Daoy (cell line): ENCODE measurements at regions not wholly inside any gene's neighbourhood (a gene's known extent, or its start where the extent isn't known, plus 50 kb on each side); places are given as distances from the start of the nearest gene placed in this dataset.
"Not testable (repeated sequence)": the region's sequence is repeated elsewhere in the genome, so short reads cannot be mapped to it uniquely, and the experiment has no call there.

ENCODE experiments used
- DNase-seq: peaks from one replicate; pipeline ENCODE4 v3.0.0-alpha.2; 2015; ENCODE audit warnings: low read depth

DNA sequence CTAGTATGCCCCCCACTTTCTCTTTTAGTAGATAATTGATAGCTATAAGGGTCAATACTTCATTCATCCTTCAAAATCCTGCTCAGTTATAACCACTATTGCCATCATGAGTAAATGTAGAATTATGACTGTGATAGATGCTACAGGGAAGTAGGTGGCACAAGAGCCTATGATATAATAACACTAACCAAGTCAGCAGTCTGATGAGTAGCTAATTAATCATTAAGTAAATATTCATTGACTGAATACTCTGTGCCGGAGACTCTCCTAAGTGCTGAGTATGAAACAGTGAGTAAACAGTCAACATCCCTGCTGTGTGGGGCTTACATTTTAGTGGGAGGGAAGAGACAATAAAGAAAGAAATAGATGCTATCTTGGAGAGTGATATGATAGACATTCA, 430.3 kb upstream of the ZNF462 start:
- DNase-seq, result no peak

DNA sequence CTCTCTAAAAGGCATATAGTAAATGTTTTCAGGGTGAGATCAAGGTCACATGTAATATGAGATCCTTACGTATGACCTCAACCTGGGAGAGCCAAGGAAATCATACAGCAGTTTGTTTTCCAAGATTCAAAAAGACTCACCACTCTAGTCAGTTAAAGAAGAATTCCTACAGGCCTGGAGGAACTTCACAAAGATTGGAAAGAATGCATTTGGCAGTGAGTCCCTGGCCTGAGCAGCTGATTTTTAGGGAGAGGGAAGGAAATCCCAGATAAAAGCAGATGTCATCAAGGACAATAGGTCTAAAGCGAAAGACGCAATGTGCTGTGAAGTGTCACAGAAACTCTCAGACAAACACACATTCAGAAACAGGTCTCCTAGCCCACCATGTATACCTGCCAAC, 424.0 kb upstream of the ZNF462 start:
- DNase-seq, result peak; percentile 40

DNA sequence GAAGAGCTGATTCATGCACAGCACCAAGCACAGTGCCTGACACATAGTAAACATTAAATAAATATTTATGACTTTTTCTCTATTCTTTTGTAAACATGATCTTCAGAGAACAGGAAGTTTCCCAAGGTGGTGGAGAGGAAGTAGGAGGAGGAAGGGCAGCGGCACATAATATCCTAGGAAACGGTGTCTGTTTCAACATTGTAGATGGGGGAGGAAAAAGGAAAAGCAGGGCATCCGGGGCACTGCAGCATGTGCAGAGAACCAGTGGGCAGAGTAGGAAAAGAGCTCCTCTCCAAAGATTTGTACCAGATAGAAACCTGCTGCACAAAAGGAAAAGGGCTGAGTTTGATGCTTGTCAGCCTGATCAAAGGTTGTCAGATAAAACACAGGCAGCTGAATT, 421.7 kb upstream of the ZNF462 start:
- no peak for DNase-seq

DNA sequence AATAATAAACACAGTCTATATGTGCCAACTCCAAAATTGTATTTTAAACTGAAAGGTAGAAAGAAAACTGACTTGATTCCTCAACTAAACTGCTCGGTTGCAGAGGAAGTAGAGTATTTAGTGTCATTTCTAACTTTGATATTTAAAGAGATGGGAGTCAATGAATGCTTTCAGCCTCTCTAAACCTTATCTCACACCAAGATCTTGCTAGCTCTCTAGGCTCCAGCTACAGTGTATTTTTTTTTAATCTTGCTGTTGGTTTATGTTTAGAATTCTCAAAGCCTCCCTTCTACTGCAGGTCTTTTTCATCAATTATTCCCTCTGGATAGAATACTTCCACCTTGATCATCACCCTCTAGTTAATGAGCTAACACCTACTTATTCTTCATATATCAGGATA, 419.4 kb upstream of the ZNF462 start:
- DNase-seq, result no peak

DNA sequence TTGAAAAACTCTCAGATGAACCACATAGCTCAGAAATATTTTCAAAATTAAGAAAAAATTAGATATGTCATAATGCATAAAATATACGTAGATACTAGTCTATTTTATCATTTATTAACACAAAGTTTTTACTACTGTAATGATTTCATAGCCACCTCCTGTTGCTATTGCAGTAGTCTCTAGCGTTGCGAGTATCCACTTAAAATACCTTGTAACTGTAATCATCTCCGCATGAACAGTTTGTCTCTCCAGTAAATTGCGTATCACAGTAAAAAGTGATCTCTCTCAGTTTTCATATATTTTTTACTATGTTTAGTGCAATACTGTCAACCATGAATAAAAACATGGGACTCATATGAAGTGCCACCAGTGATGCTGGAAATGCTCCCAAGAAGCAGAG, 417.9 kb upstream of the ZNF462 start:
- DNase-seq, result no peak

DNA sequence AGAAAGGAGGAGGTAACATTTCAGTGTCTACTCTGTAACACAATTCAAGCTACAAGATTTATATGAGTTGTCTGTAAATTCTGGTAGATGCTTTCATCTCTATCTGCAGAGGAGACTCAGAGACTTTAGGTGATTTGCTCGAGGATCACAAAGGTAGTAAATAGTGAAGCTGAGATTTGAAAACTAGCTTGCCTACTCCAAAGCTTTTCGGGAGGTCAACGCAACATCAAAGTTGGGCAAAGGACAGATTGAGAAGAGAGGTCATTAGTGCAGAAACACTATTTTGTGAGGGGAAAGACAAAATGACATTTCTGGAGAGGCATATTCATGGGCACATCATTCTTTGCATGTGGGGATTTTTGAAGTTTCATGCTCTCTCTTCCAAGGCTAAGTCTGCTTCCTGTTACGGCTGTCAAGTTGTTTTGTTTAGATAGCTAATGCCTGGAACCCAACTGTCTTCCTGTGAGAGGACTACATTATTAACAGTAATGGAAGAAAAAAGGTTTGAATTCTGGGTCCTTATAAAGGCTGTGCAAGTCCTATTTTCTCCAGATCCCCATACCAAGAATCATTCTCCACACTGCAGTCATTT, 413.5 kb upstream of the ZNF462 start:
- no peak for DNase-seq

DNA sequence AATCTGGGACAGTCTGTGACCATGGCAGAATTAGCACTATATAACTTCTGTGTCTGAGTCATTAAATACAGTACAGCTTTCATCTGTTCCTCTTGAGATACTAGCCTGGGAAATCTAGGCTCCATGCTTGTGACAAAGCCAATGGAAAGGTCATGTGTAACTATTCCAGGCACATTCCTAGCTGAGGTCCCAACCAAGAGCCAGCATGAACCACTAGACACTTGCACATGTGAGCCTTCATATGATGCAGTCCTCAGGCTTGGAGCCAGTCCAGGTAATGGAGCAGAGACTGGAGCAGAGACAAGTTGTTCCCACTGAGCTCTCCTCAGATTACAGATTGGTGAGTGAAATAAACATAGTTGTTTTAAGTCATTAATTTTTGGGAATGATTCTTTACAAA, 412.4 kb upstream of the ZNF462 start:
- no peak for DNase-seq

DNA sequence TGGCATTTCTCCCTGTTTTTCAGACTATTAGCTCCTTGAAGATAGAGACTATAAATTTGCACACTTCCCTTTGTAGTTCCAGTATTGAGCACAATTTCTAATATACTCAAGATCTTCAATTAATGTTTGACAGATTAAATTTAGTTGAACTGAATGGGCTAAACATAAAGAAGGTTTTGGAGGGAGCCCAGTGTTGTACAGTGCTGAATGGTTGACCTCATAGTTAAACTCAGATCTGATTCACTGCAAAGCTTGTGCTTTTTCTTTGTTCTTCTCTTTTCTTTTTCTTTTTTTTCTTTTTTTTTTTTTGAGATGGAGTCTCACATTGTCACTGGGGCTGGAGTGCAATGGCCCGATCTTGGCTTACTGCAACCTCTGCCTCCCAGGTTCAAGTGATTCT, 411.7 kb upstream of the ZNF462 start:
- DNase-seq, result no peak

DNA sequence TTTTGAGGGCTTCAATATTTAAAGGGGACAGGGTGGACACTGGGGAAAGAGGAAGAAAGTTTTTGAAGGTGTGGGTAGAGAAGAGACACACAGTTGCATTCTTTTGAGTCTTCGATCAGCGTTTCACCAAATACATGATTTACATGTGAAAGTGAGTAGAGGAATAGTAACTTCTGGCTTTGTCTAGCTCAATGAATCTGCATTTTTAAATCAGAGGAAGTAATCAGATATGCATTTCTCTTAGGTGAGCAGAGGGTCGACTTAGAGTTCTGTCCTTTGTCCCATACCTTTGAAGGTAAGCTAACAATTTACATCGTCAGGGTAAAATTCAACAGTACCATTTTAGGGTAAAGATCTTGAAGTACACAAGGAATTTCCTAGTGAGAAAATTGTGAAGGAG, 406.4 kb upstream of the ZNF462 start:
- DNase-seq, result no peak

DNA sequence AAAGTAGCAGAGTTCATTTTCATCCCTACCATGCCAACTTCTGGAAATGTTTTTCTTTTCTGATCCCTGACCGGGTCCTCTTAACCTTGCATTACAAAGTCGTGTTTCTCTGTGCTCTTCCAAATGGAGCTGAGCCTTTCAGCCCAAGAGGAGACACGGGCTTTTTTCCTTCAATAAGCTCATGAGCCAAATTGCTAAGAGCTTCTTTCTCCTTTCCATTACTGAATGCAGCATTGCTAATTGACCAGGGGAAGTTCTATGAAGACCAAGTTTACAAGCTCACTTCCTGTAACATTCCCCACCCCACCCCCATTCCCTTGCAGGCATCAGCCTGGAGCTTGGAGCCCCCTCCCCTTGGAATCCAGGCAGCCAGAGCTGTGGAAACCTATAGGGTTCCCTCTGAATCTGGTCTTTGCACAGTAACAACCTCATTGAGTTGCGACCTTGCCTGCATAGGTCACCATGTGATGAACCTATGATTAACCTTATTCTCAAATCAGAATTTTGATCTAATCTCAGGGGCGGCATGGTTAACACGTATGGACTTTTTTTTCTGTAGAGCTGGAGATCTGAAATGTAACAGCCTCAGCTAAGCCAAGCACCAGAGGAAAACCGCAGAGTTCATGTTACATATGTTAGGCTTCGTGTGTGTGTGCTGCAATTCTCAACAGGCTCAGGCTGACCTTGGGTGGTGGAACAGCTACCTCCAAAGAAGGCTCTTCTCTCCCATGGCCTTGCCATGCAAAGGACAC, 395.7 kb upstream of the ZNF462 start:
- no peak for DNase-seq

DNA sequence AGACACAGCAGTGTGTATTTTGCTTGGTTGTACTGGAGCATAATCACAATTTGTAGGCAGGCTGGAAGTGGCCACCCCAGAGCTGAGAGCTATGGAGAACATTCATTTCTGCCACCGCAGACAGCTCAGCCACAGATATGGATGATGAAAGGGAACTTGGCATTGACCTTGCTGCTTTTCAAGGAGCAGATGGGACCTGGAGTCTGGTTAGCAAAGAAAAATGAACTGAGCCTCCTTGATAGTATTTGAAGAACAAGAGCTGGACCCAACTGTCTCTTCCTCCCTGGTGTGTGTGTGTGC, 395.2 kb upstream of the ZNF462 start:
- DNase-seq, result no peak

DNA sequence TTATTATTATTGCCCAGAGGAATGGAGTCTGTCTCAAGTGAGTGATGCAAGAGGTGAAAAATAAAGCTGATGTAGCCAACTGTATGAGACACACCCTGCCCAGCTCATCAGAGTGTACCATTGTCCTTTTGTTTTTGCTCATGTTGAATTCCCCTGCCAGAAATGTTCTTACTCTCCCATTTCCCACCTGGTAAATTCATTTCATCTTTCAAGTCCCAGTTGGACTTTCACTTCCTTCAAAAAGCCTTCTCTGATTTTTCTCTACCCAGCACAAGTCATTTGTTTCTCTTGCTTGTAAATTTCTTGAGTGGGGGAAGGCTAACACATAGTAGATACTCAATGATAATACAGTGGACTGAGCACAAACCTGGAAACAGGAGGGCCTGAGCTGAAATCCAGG, 394.5 kb upstream of the ZNF462 start:
- DNase-seq, result no peak

DNA sequence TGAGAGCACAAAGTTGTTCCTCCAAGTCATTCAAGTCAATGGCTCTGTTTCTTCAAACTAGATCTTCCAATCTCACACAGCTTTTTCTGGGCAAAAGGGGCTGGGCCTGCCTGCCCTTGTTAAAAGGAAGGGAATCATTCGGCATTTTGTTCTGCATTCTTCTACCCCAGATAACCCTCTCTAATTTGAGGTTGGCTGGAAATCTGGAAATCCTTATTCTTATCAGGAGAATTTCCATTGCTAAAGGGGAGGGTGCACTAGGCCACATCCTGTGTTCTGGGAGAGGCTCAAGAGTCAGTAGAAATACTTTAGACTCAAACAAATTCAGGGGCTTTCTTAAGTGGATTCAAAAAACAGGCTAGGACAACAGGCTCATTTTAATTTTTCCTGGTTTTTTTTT, 384.7 kb upstream of the ZNF462 start:
- no peak for DNase-seq

DNA sequence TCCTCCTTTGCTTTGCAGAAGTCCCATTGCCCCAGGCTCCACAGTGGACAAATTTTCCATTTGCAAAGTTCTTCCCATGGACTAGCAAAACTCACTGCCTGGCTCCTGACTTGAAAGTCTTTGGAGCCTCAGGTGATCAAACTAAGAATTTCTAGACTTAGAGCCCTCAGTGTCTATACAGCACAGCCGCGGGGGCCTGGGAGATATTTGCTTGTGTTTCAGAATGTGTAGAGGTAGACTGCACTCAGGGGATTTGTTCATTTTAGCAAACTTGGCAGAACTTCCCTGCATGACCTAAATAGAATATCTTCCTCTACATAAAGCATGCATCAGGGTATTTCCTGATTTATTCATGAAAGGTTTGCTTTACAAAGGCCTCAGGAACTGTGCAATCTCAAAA, 384.2 kb upstream of the ZNF462 start:
- no peak for DNase-seq

DNA sequence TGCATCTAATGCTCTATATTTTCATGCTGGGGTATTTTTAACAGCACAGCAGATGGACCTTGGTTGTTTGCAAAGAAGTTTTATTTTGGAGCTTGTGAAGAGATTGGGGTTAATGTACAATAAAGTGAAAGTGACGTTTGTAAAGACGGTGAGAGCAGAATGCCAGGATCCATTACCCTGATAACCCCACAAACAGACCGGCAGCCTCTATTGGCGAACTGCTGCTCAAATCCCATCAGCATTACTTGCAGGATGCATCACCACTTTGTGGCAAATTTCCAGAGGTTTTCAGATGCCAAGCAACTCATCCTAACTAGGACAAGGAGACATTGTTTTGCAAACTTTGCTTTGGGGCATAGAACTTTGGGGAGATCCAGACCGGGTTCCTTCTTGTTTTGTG, 383.3 kb upstream of the ZNF462 start:
- peak; percentile 23 for DNase-seq

DNA sequence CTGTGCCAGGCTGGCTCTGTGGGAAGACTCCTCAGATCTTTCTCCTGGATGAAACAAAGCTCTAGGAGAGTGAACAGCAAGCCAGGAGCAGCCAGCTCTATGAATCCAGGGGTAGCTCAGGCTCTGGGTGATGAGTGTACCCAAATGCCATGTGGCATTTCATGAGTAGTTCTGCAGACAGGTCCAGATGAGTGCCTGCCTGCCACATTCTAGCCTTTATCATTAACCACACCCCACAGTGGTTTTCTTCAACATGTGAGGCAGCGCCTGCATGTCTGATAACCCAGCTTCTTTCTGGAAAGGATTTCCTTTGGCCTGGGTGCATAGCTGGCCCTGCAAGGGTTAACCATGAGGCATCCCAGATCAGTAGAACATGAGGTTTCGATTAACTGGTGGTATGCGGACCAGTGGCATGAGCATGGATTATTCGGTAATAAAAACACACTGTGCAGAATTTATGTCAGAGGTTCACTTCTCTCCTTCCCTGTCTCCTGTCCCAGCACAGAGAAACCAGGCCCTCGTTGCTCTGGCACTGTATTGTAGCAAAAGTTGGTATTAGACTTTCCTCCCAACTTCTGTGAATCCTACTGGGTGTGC, 381.9 kb upstream of the ZNF462 start:
- DNase-seq, result no peak

DNA sequence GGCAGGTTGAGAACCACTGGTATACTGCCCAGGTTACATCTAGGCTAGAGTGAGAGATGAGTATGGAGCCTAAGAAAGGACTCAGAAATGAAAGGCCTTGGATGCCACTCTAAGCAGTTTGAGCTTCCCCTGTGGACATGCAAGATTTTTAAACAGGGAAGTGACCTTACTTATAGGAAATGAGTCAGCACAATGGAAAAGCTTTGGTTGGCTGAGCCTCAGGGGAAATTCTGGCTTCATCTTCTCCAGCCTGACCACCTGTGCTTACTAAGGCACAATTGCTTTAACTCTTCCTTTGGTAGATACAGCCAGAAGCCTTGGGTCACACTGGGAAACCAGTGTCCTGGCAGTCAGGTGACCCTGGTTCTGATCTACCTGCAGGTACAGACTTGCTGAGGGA, 380.2 kb upstream of the ZNF462 start:
- peak; percentile 48 for DNase-seq

DNA sequence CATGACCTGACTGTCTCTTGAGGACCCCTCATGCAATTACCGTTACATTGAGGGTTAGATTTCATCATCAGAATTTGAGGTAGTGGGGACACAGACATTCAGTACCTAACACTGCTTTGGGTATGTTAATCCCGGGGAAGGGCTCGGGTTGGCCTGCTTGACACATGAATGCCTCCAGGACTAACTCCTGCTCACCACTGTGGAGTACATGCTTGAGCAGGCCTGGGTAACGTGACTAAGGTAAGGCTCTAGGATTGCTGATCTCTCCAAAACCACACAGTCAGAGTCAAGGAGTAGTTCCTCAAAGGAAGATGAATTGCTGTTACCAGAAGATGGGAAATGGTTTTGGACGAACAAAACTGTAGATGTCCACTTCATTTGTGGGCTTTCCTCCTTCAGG, 376.3 kb upstream of the ZNF462 start:
- DNase-seq, result no peak

DNA sequence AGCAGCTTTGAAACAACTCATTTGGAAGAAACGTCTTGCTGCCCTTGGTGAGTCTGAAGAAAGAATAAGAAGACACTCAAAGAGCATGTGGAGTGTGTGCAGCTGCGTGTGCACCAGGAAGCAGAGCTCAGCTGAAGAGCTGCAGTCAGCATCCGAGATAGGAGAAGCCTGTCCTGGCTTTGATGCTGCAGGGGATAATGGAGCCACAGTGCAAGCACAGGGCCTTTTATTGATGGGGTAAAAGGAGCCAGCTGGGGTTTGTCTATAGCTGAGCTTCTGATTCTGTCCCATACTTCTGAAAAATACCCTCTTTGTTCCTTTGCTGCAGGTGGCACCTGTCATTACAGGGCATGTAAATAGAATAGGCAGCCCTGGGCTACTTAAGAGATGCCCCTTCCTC, 375.7 kb upstream of the ZNF462 start:
- no peak for DNase-seq

DNA sequence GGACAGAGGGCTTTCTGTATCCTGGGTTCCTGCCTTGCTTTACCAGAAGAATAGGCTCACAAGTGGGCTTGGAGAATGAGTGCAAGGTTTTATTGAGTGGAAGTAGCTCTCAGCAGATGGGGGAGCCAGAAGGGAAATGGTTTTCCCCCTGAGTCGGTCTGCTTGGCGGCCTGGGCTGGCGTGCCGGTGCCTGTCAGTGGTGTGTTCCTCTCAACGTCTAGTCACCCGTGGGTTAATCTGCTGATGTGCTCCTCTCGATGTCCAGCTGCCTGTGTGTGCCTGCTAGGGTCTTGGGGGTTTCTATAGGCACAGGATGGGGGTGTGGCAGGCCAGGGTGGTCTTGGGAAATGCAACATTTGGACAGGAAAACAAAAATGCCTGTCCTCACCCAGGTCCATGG, 370.8 kb upstream of the ZNF462 start:
- DNase-seq, result not testable (repeated sequence)

DNA sequence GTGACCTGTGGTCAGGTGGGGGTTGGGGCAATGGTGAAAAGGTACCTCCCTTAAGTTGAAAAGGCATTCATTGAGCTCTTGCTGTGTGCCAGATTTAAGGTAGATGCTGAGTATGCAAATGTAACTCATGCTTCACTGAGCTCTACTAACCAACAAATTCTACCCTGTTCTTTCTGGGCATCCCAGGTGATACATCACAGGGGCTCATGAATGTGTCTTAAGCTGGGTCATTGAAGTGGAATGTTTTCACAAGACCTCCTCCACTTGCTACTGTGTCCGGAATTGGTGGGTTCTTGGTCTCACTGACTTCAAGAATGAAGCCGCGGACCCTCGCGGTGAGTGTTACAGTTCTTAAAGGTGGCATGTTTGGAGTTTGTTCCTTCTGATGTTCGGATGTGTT, 362.8 kb upstream of the ZNF462 start:
- DNase-seq, result no peak

DNA sequence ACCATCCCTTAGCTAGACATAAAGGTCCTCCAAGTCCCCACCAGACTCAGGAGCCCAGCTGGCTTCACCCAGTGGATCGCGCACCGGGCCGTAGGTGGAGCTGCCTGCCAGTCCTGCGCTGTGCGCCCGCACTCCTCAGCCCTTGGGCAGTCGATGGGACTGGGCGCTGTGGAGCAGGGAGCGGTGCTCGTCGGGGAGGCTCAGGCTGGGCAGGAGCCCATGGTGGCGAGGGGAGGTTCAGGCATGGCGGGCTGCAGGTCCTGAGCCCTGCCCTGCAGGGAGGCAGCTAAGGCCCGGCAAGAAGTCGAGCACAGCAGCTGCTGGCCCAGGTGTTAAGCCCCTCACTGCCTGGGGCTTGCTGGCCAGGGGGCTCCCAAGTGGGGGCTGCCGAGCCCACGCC, 361.8 kb upstream of the ZNF462 start:
- not testable (repeated sequence) for DNase-seq

DNA sequence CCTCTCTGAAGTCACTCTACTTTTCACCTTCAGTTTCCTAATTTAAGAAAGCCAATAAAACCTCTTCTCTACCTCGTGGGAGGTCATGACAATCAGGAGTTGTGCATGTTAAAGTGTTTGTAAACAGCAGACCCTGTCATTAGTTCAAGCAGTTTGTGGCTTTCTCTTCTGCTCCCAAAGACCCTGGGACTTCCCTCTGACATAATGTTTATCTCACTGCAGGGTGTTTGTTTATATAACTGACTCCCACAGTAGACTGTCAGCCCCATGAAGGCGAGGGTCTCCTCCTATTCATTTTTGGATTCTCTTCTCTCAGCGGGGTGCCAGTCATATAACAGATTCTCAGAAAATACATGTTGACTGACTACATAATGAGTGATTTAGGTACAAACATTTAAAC, 360.0 kb upstream of the ZNF462 start:
- no peak for DNase-seq

DNA sequence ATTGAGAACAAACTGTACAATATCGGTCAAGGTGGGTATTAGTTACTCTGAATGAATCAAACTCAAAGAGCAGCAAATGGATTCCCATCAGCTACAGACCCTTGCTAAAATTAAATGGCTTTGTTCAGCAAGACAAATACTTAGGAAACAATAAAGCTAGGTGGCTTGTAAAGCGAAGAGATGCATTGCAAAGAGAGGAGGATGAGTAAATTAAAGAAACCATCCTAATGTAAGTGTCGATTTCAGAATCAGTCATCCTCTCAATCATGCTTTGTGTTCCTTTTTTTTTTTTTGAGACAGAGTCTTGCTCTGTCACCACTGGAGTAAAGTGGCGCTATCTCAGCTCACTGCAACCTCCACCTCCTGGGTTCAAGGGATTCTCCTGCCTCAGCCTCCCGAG, 359.2 kb upstream of the ZNF462 start:
- DNase-seq, result no peak
